ENCODE measurements at regions not wholly inside any gene's neighbourhood (a gene's known extent, or its start where the extent isn't known, plus 50 kb on each side); places are given as distances from the start of the nearest gene placed in this dataset.

GRCh38 chr14:38124506-38124905 lies 83.2 kb upstream of the SSTR1 start:
- TF ChIP-seq CTCF (IDR thresholded peaks at IDR 0.05) = no peak
- Mint-ChIP-seq H3K4me1 (ENCODE audit: unreplicated experiment) (no peaks in the 10 kb centered on the region), H3K36me3 (ENCODE audit: unreplicated experiment) (no peaks in the 10 kb centered on the region), H3K27me3 (ENCODE audit: unreplicated experiment) (no peaks in the 10 kb centered on the region), H3K4me3 (ENCODE audit: unreplicated experiment) (no peak overlapping the region), H3K27ac (ENCODE audit: unreplicated experiment) (no peak overlapping the region), H3K9me3 (ENCODE audit: unreplicated experiment) (no peaks in the 10 kb centered on the region)
- no peak for DNase-seq (ENCODE audit: extremely low spot score, unreplicated experiment)

- Mint-ChIP-seq H3K9me3 (ENCODE audit: unreplicated experiment) (no peaks in the 10 kb centered on the region), H3K27me3 (ENCODE audit: unreplicated experiment) (no peaks in the 10 kb centered on the region)
Measured at GRCh38 chr14:38125481-38126037, 82.1 kb upstream of the SSTR1 start.

GRCh38 chr14:38127356-38127755 lies 80.3 kb upstream of the SSTR1 start:
- no peak overlapping the region for H3K27ac Mint-ChIP-seq (ENCODE audit: unreplicated experiment)
- TF ChIP-seq CTCF (IDR thresholded peaks at IDR 0.05) = no peak
- no peak for DNase-seq (ENCODE audit: extremely low spot score, unreplicated experiment)
- no peaks in the 10 kb centered on the region for H3K4me1 Mint-ChIP-seq (ENCODE audit: unreplicated experiment)
- H3K36me3 Mint-ChIP-seq (ENCODE audit: unreplicated experiment) = no peaks in the 10 kb centered on the region
- H3K27me3 Mint-ChIP-seq (ENCODE audit: unreplicated experiment) = no peaks in the 10 kb centered on the region
- H3K4me3 Mint-ChIP-seq (ENCODE audit: unreplicated experiment) = no peak overlapping the region
- no peaks in the 10 kb centered on the region for H3K9me3 Mint-ChIP-seq (ENCODE audit: unreplicated experiment)

More at GRCh38 chr14:38125481-38126037, 82.1 kb upstream of the SSTR1 start:
- Mint-ChIP-seq H3K4me3 (ENCODE audit: unreplicated experiment) (no peak overlapping the region), H3K4me1 (ENCODE audit: unreplicated experiment) (no peaks in the 10 kb centered on the region), H3K36me3 (ENCODE audit: unreplicated experiment) (no peaks in the 10 kb centered on the region), H3K27ac (ENCODE audit: unreplicated experiment) (no peak overlapping the region)
- no peak for DNase-seq (ENCODE audit: extremely low spot score, unreplicated experiment)
- TF ChIP-seq CTCF (IDR thresholded peaks at IDR 0.05) = no peak

- DNase-seq (ENCODE audit: extremely low spot score, unreplicated experiment) = no peak
- H3K4me3 Mint-ChIP-seq (ENCODE audit: unreplicated experiment) = no peak overlapping the region
- no peaks in the 10 kb centered on the region for H3K27me3 Mint-ChIP-seq (ENCODE audit: unreplicated experiment)
Measured at GRCh38 chr14:38127784-38128183, 79.9 kb upstream of the SSTR1 start.

GRCh38 chr14:38128640-38129039 lies 79.1 kb upstream of the SSTR1 start:
- no peaks in the 10 kb centered on the region for H3K36me3 Mint-ChIP-seq (ENCODE audit: unreplicated experiment)
- DNase-seq (ENCODE audit: extremely low spot score, unreplicated experiment) = no peak
- H3K27ac Mint-ChIP-seq (ENCODE audit: unreplicated experiment) = no peak overlapping the region
- H3K4me1 Mint-ChIP-seq (ENCODE audit: unreplicated experiment) = no peaks in the 10 kb centered on the region
- no peaks in the 10 kb centered on the region for H3K27me3 Mint-ChIP-seq (ENCODE audit: unreplicated experiment)
- no peak overlapping the region for H3K4me3 Mint-ChIP-seq (ENCODE audit: unreplicated experiment)
- no peak for TF ChIP-seq CTCF (IDR thresholded peaks at IDR 0.05)
- H3K9me3 Mint-ChIP-seq (ENCODE audit: unreplicated experiment) = no peaks in the 10 kb centered on the region

More at GRCh38 chr14:38127784-38128183, 79.9 kb upstream of the SSTR1 start:
- Mint-ChIP-seq H3K27ac (ENCODE audit: unreplicated experiment) (no peak overlapping the region), H3K9me3 (ENCODE audit: unreplicated experiment) (no peaks in the 10 kb centered on the region), H3K36me3 (ENCODE audit: unreplicated experiment) (no peaks in the 10 kb centered on the region), H3K4me1 (ENCODE audit: unreplicated experiment) (no peaks in the 10 kb centered on the region)
- no peak for TF ChIP-seq CTCF (IDR thresholded peaks at IDR 0.05)

Measured in osteocyte (in vitro differentiated cells).